NCI-H2227 treated with DMSO at 0.1 percent for 48 hours (cell line): ENCODE measurements at regions not wholly inside any gene's neighbourhood (a gene's known extent, or its start where the extent isn't known, plus 50 kb on each side); places are given as distances from the start of the nearest gene placed in this dataset.
"Not testable (repeated sequence)": the region's sequence is repeated elsewhere in the genome, so short reads cannot be mapped to it uniquely, and the experiment has no call there.

Experiments
- DNase-seq: peaks from one replicate; lab custom pipeline; 2025; lab: John Stamatoyannopoulos, UW

DNA sequence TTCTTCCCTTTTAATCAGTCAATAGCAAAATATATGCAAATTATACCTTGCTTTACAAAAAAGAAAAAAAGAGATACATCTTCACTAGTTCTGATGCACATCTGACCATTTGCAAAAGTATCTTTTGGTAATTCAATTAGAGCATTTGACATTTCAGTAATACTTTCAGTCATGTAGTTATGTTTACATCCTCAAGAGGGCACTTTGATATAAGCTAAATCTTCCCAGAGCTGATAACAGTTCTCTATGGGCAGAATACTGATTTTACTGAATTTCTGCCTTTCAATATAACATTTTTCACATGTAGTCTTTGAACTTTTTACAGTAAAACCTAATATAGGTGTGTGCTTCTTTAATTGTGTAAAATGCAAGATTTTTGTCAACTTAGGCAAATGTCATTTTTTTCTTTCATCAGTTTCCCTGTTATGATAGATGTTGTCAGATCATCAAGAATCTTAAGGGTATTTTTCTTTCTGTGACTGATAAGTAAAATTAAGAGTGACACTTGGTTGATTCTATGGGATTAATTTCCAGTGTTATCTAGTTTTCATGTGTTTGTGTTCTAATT lies 703.5 kb upstream of the SEMA3D start:
- no peak for DNase-seq

DNA sequence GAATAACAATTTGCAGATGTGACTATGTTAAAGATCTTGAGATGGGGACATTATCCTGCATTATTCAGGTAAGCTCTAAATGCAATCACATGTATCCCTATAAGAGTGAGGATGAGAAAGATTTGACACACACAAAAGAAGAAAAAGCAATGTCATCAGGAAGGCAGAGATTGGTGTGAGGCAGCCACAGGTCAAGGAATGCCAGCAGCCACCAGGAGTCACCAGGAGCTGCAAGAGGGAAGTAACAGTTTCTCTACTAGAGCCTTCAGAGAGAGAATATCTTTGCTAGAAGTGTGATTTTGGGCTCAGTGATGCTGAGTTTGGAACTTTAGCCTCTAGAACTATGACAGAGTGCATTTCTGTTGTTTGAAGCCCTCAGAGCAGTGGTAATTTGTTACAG lies 700.3 kb upstream of the SEMA3D start:
- DNase-seq = no peak

DNA sequence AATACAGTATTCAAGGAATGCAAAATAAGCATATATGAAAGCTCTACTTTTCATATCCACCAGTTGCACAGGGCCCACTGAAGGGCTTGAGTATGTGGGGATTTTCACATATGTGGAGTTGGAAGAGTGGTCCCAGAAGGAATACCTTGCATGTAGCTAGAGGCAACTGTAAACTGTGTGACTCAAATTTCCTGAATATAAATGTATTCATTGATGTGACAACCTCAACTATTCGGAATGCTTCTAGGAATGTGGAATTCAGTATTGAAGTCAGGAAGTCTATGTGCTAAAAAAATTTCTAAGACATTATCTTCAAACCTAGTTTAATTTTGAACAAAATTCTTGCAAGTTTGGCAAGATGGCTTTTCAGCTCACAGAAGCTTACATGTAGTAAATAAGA lies 695.5 kb upstream of the SEMA3D start:
- no peak for DNase-seq

DNA sequence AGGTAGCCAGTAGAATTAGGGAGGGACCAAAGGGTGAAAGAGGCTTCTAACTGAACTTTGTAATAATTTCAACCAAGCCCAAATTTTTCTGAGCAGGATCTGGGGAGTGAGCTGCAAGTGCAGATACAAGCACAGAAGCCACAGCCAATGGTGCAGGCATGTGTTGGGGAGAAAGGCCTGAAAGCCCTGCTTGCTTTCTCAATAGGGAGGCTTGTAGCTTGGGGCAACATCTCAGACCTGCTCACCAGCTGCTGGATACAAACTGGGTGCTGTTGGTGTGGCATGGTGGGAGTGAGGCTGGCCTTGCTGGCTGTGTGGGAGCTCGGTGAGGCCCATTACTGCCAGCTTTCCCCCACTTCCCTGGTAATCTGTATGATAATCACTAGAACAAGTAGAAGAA lies 688.5 kb upstream of the SEMA3D start:
- DNase-seq = no peak

DNA sequence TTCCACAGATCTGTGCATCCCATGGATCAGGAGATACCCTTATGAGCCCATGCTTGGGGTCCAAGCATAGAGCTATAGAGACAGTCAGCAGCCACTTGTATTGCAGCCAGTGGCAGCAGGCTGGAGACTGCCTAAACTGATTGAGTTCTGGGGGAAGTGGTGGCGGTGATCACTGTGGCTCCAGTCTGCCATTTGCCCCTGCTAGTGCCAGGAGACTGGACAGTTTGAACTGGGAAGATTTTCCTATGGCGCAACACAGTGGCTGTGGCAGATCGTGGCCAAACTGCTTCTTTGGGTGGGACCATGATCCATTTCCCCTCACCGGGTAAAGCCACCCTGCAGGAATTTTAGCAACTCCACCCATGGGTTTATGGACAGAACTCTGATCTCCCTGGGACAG lies 679.7 kb upstream of the SEMA3D start:
- DNase-seq = no peak

DNA sequence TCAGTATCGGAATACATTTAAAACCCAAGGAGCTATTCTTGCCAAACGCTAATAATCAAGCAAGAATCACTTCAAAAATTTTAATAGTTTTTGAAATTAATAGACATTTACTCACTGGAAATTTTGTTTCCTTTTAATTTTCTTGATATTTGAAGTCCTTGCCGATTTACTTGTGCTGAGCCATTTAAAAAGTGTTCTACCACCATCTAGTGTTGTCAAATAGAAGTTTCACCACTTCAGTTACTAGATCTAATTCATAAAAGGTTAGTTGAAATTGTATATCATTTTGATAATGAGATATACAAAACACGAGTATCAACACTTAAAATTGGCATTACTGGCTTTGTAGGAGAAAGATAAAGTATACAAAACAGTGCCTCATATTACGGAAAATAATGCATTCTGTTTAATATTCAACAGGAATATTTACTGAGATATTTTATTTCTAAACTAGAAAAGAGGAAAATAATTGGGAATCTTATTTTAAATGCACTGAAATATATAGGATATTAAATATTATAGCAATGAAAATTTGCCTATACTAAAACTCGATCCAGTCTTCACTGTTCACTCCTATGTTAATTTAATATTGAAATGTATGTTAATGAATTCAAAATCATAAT lies 664.8 kb upstream of the SEMA3D start:
- DNase-seq = no peak

DNA sequence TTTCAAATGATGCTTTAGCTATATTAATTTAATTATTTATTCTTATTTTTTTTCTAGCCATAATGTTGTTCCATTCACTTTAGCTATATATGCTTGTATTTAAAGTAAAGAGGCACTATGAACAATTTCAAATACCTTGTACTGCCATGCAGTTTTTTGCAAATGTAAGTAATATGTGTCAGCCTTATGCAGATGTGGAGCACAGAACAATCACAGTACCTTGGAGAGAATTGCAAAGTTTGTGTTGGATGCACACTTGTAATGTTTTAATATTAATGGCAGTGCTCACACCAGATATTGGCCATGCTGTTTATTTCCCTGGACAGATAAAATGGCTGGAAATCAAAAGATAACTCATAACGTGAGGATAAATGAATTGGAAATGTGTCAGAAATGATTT lies 663.5 kb upstream of the SEMA3D start:
- no peak for DNase-seq

DNA sequence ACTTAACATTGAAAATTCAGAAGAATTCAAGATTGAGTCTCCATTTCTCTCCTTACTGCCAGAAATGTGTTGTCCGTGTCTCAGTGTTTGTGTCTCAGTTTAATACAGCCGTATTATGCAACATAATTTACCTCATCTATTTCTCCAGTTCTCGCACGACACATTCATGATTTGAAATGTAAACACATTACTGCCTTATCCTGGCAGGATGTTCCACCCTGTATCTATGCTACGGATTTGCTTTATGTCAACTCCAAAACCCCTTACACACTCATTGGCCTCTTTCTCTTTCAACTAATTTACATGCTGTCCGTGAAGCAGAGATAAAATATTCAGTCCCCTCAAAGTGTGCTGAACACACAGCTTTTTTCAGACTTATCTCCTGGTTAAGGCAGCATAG lies 653.7 kb upstream of the SEMA3D start:
- no peak for DNase-seq

DNA sequence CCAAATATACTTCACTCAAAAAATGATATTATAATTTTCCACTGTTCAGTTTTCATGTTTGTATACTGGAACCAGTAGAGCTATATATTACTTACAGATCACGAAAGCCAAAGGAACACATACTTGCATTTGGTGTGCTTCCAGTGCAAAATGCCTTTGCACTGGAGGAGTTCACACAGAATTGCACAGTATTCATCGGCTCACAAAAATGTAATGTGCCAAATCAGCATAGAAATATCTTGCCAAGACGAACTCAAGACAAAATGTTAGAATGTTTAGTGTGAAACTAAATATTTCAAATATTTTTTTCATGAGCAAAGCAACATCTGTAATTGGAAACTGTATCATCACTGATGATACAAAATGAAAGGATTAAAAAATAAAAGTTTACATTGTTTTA lies 646.2 kb upstream of the SEMA3D start:
- no peak for DNase-seq

DNA sequence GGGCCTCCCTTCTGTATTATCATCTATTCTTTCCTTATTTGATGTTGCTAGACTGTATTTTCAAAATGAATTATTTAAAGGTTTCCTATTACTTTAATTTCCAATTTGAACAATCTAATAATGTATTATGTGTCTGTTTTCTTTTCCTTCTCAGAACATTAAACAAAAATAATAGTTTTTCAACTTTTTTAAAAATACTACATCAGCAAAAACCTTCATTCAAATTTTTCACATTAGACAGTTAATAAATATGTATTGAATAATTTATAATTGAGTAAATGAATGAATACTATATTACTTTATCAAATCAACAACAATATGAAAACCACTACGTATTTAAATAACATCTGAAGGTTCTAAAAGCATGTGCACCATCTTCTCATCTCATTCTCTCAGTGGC lies 644.1 kb upstream of the SEMA3D start:
- DNase-seq = no peak

DNA sequence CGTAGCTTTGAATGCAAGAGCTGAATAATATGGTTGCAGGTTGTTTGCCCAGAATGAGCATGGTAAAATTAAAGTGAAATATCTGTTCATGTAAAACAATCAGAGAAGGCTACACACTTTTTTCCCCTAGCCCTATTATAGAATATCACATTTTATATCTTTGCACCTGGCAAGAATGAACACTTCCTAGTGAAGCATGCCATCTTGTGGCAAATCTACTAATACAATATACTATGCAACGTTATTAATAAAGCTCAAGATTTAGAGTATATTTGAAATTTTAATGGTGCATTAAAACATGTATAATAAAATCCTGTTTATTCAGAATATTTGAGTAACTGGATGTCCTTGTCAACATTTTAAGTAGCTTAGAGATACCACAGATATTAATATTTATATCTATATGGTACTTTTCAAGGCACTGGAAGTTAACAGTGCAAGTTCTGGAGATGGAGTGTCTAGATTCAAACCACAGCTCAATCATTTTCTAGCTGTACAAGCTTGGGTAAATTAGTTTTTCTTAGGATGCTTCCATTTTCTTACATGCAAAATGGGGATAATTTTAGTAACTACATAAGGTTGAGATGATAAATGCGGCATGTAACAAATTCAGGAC lies 643.1 kb upstream of the SEMA3D start:
- no peak for DNase-seq

DNA sequence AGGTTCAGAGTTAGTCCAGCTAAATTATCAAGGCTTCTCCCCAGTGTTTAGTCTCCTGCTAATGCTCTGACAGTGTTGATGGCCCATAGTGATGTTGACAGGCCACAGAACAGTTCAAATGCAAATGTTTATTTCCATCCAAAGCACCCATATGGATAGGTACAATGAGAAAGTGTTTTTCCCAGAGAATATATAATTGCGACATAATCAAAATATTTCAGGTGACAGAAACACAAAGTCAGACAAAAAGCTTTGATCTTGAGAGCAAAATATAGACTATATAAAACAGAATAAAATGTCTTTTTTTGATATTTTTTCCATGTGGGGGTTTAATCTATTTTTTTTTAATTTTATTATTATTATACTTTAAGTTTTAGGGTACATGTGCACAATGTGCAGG lies 642.3 kb upstream of the SEMA3D start:
- DNase-seq = no peak

DNA sequence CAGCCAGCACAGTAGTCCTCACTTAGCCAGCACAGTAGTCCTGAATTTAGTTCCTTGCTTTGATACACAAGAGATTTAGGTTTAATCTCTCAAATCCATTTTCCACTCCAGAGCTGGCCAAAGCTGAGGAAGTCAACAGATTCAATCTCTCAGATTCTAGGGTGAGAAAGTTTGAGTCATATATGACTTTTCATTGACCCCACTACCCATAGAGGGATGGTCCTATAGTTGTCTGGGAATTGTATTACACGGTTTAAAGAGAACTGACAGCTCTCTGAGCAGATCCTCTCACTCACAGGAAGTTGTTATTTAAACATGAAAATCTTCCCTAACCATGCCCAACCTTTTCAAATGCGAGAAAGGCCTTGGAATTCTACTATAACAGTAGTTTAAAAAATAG lies 641.8 kb upstream of the SEMA3D start:
- no peak for DNase-seq

DNA sequence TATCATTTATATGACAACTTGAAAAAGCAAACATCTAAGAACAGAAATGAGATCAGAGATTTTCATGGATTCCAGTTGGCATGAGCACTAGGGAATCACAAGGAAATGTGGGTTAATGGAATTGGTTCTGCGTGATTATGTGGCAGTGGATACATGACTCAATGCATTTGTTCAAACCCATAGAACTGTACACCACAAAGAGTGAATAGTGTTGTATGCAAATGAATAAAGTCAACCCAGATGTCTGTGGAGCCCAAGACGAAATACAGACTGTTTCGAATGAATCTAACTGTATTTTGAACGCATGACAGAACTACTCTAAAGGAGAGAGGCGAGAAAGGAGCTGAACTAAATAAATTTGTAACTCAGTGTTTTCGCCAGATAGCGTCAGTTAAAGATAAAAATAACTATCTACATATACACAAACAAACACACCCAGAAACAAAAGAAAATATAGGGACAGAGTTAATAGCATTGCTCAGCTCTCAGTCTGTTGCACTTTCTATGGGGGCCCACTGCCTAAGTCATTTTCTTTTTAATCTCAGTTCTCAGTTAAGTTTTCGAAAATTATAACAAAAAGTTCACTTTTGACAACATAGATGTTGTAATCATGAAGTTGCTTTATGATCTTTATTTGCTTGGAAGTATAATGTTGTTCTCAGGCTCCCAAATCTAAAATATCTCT lies 636.7 kb upstream of the SEMA3D start:
- no peak for DNase-seq

DNA sequence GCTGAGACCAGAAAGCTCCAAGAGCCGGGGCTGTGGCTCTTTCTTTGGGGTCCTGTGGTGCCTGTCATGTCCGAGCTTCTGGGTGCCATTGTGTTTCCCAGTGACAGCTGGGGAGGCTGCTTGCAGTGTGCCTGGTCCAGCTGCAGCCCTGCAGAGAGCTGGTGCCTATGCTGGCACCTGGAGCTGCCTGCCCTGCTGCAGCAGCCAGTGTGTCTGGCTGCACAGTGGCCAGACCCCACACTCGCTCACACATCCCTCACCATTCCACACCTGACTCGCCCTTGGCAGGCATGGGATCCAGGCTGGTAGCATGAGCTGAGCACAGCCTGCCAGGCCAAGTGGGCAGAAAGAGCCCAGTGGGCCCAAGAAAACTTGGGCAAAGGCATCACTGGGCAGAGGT lies 635.1 kb upstream of the SEMA3D start:
- DNase-seq = no peak

DNA sequence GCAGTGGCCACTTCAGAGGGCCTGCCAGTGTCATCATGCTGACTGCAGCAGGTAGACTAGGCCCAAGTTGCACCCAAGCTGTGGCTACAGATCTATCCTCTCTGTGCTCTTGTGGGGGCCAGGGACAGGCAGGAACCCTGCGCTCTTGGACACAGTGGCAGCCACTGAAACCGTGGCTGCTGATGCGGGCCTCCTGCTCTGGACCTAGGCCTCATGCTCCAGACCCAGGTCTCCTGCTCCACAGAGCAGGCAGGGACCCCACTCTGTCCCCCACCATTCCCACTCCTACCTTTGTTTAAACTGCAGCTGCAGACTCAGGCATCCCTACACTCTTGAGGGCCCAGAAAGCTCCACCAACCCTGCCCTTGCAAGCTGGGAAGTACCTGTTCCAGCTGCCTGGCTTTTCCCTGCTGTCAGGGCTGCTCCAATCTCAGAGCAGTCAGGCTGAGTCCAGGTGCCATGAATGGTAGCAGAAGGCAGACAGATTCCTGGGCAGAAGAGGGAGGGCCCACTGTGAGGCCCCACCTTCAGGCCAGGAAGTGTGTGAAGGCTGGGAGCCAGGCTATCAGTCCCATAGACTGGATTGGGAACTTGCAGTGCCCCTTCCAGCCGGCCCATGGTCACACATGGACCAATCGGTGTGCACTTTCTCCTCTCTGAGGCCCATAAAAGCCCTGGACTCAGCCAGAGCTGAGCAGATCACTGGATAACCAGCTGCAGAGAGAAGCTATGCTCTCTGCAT lies 634.0 kb upstream of the SEMA3D start:
- no peak for DNase-seq

DNA sequence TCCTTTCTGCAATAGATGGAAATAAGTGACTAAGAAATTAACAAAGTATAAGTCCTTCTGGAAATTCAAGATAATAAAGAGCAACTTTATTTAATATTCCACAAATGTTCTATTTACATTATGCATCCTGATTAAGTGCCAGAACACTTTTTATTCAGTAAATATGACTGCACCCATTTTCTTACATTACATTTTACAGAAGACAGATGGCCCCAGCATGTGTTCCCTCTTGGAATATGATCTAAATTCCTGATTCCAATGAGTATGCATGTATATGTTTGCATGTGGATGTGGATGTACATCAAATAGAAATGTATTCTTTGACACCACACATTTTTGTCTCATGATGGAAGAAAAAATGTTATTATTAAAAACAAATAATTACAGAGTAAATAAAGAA lies 628.7 kb upstream of the SEMA3D start:
- no peak for DNase-seq

DNA sequence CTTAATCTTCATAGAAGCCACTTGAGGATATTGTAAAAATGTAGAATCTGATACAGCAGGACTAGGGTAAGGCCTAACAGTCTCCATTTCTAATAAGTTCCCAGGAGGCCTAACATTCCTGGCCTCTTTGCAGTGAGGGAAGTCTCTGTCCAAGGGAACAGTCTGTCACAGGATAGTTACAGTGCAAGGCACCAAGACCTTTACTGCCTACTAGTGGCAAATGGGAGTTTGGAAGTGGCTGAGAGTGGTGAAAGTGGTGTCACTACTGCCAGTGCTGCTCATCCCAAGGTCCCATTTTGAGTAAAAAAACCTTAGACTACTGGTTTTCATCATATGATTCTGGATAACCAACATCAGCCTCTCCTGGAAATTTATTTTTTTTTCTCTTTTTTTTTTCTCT lies 619.5 kb upstream of the SEMA3D start:
- DNase-seq = no peak

DNA sequence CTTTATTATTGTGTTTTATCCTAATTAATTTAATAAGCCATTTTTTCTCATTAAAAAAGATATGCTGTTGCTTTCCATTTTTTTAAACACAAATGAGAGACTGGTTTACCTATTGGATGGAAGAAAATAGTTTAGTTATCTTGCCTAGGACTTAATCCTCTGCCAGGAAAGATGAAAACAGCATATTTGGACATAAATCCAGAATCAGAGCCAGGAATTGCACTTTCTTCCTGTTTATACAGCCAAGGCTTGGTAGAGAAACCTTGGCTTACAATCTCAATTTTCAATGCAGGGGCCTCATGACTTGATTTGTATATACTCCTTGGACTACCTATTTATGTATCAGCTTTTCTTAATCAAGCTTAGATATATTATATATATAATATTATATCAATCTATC lies 618.8 kb upstream of the SEMA3D start:
- no peak for DNase-seq

DNA sequence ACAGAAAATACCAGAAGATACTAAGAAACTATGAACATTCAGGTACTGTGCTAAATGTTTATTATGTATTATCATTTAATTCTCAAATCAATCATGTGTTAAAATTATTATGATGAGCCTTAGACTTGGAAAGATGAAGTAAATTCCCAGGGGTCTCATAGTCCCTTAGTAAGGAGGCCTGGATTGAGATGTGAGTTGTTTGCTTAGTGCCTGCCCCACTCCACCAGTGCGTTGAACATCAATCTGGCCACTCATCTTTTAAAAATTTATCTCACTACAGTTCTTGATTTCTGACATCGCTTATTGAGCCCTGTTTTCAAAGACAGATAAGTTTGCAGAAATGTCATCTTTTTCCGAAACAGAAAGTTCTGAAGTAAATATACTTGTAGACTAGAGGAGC lies 618.4 kb upstream of the SEMA3D start:
- DNase-seq = no peak

DNA sequence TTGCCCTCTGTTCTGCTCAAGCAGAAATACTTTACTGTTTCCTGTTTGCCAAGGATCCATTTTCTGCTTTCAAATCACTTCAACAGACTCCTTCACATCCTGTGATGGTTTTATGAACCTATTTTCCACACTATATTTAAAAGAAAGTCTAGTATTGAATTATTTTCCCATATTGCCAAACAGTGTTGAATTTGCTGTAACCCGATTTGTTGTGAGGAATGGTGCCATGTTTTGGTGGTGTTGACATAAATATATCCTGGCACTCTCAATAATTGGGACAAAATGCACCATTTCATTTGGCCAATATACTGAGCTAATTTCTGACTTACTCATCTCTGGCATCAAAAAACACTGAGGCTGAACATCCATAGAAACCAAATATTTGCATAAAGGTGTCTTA lies 615.4 kb upstream of the SEMA3D start:
- no peak for DNase-seq

DNA sequence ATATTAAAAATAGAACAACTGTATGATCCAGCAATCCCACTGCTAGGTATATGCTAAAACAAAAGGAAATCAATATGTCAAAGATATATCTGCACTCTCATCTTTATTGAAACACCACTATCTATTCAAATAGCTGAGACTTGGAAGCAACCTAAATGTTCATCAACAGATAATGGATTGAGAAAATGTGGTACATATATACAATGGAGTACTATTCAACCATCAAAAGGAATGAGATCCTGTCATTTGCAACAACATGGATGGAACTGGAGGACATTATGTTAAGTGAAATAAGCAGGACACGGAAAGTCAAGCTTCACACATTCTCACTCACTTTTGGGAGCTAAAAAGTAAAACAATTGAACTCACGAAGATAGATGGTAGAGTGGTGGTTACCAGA lies 610.1 kb upstream of the SEMA3D start:
- DNase-seq = no peak

DNA sequence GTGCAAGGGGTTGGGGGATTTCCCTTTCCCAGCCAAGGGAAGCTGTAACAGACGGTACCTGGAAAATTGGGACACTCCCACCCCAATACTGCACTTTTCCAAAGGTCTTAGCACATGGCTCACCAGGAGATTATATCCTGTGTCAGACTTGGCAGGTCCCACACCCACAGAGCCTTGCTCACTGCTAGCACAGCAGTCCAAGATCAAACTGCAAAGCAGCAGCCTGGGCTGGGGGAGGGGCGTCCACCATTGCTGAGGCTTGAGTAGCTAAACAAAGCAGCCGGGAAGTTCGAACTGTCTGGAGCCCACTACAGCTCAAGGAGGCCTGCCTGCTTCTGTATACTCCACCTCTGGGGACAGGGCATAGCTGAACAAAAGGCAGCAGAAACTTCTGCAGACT lies 604.2 kb upstream of the SEMA3D start:
- DNase-seq = not testable (repeated sequence)
